ENCODE measurements at regions not wholly inside any gene's neighbourhood (a gene's known extent, or its start where the extent isn't known, plus 50 kb on each side); places are given as distances from the start of the nearest gene placed in this dataset.

DNA sequence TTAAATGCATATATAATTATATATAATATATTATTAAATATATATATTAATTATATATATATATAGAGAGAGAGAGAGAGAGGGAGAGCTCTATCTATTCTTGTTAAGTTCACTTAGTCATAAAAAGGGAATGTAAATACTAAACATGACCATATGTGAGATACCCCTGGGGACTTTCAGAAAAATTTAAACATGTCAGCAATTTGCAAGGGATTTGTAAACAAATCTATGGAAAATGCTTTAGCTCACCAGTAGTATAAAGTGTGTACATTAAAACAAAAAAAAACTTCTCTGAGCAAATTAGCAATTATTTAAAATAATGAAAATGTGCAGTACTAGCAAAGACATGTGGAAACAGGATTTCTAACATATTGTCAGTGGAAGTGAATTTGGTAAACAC lies 1755.5 kb downstream of the PCDH19 start:
- no peak for TF ChIP-seq POLR2A (IDR thresholded peaks at IDR 0.05; ENCODE audit: low read depth, low read length)
- TF ChIP-seq, protein P1, sequence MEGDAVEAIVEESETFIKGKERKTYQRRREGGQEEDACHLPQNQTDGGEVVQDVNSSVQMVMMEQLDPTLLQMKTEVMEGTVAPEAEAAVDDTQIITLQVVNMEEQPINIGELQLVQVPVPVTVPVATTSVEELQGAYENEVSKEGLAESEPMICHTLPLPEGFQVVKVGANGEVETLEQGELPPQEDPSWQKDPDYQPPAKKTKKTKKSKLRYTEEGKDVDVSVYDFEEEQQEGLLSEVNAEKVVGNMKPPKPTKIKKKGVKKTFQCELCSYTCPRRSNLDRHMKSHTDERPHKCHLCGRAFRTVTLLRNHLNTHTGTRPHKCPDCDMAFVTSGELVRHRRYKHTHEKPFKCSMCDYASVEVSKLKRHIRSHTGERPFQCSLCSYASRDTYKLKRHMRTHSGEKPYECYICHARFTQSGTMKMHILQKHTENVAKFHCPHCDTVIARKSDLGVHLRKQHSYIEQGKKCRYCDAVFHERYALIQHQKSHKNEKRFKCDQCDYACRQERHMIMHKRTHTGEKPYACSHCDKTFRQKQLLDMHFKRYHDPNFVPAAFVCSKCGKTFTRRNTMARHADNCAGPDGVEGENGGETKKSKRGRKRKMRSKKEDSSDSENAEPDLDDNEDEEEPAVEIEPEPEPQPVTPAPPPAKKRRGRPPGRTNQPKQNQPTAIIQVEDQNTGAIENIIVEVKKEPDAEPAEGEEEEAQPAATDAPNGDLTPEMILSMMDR (IDR thresholded peaks at IDR 0.05; ENCODE audit: extremely low read depth in 1 of 2, insufficient read depth in 1 of 2, low read depth in 1 of 2, low read length in 2 of 2), result no peak
- TF ChIP-seq POLR2AphosphoS5 (IDR thresholded peaks at IDR 0.05; ENCODE audit: insufficient read depth, low read depth, low read length), result no peak
- TF ChIP-seq EZH2 (IDR thresholded peaks at IDR 0.05; ENCODE audit: borderline replicate concordance, low read depth, low read length, severe bottlenecking), result no peak
- TF ChIP-seq, protein P2, sequence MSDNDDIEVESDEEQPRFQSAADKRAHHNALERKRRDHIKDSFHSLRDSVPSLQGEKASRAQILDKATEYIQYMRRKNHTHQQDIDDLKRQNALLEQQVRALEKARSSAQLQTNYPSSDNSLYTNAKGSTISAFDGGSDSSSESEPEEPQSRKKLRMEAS (IDR thresholded peaks at IDR 0.05; ENCODE audit: insufficient read depth, insufficient read length), result no peak
- TF ChIP-seq MYC (IDR thresholded peaks at IDR 0.05; ENCODE audit: low read depth, low read length), result no peak
- no peak for TF ChIP-seq GATA2 (IDR thresholded peaks at IDR 0.05; ENCODE audit: insufficient read depth, insufficient read length, low read depth, low read length)
- no peak for TF ChIP-seq JUN (IDR thresholded peaks at IDR 0.05; ENCODE audit: borderline replicate concordance, insufficient read depth, insufficient read length, low read depth)
- TF ChIP-seq FOS (IDR thresholded peaks at IDR 0.05; ENCODE audit: borderline replicate concordance, insufficient read depth, low read length), result no peak
